OCI-LY1 (cell line): ENCODE measurements at regions not wholly inside any gene's neighbourhood (a gene's known extent, or its start where the extent isn't known, plus 50 kb on each side); places are given as distances from the start of the nearest gene placed in this dataset.

Experiments used
- H2AFZ ChIP-seq: fragments of 200-600 bp; sonication (generic), shearing (Covaris generic); 2 replicates; pipeline ENCODE4 v1.6.0; 2014; ENCODE audit warnings: antibody characterized with exemption, mild to moderate bottlenecking, low read length
- H3F3A ChIP-seq: fragments of 200-600 bp; sonication (generic), shearing (Covaris generic); 2 replicates; pipeline ENCODE4 v1.6.0; 2014; ENCODE audit warnings: mild to moderate bottlenecking, antibody characterized with exemption, low read length, moderate library complexity; ENCODE audit not compliant: insufficient read depth
- H3K27ac ChIP-seq: fragments of 200-600 bp; sonication (generic); 2 replicates; pipeline ENCODE4 v1.5.1; 2014; ENCODE audit warnings: low read length, mixed run types, mild to moderate bottlenecking, low read depth; ENCODE audit not compliant: poor library complexity, severe bottlenecking
- H3K27me3 ChIP-seq: fragments of 200-600 bp; sonication (generic); 2 replicates; pipeline ENCODE4 v1.6.0; 2014; ENCODE audit warnings: antibody characterized with exemption, mild to moderate bottlenecking, low read length, moderate library complexity; ENCODE audit not compliant: insufficient read depth
- H3K36me3 ChIP-seq: fragments of 200-600 bp; sonication (generic); 2 replicates; pipeline ENCODE4 v1.6.1; 2014; ENCODE audit warnings: mild to moderate bottlenecking, antibody characterized with exemption, low read length, moderate library complexity, mixed read lengths; ENCODE audit not compliant: insufficient read depth
- H3K4me1 ChIP-seq: fragments of 200-600 bp; sonication (generic); 2 replicates; pipeline ENCODE4 v1.5.1; 2014; ENCODE audit warnings: mild to moderate bottlenecking, low read length, moderate library complexity; ENCODE audit not compliant: insufficient read depth, severe bottlenecking
- H3K4me2 ChIP-seq: fragments of 200-600 bp; sonication (generic), shearing (Covaris generic); 2 replicates; pipeline ENCODE4 v1.6.1; 2014; ENCODE audit warnings: low read length
- H3K4me3 ChIP-seq: fragments of 200-600 bp; sonication (generic); 2 replicates; pipeline ENCODE4 v1.5.1; 2014; ENCODE audit warnings: low read length, low read depth, mild to moderate bottlenecking, mixed read lengths; ENCODE audit not compliant: poor library complexity, severe bottlenecking
- H3K79me2 ChIP-seq: fragments of 200-600 bp; shearing (Covaris generic); 2 replicates; pipeline ENCODE4 v1.6.1; 2016; ENCODE audit warnings: mixed run types, low read length, mixed read lengths; ENCODE audit not compliant: insufficient read depth
- H3K9ac ChIP-seq: fragments of 200-600 bp; sonication (generic), shearing (Covaris generic); 2 replicates; pipeline ENCODE4 v1.6.1; 2014; ENCODE audit warnings: mild to moderate bottlenecking, low read length, mixed read lengths
- H3K9me2 ChIP-seq: fragments of 200-600 bp; sonication (generic), shearing (Covaris generic); 2 replicates; pipeline ENCODE4 v1.6.1; 2014; ENCODE audit warnings: low read depth, mild to moderate bottlenecking, low read length, mixed read lengths
- H3K9me3 ChIP-seq: fragments of 200-600 bp; shearing (Covaris generic); 2 replicates; pipeline ENCODE4 v1.6.1; 2014; ENCODE audit warnings: low read length, mixed read lengths
- H4K20me1 ChIP-seq: fragments of 200-600 bp; sonication (generic), shearing (Covaris generic); 2 replicates; pipeline ENCODE4 v1.6.0; 2016; ENCODE audit warnings: mild to moderate bottlenecking, low read length; ENCODE audit not compliant: insufficient read depth
- CTCF ChIP-seq: fragments of 200-600 bp; sonication (generic), shearing (Covaris generic); IDR thresholded peaks from 2 replicates; pipeline ENCODE4 v1.5.1; 2017; ENCODE audit warnings: mild to moderate bottlenecking, antibody characterized with exemption, low read length, moderate library complexity, mixed read lengths
- EZH2 ChIP-seq: fragments of 200-600 bp; sonication (generic), shearing (Covaris generic); IDR thresholded peaks from 2 replicates; pipeline ENCODE4 v1.8.0; 2017; ENCODE audit warnings: borderline replicate concordance, mixed run types, mild to moderate bottlenecking, antibody characterized with exemption, low read length, moderate library complexity, mixed read lengths

GRCh38 chr1:30409476-30410152 lies 313.8 kb downstream of the MATN1 start:
- H3F3A ChIP-seq: no peaks in the 10 kb centered on the region
- no peak overlapping the region for H3K27ac ChIP-seq
- no peaks in the 10 kb centered on the region for H3K79me2 ChIP-seq
- H4K20me1 ChIP-seq: no peaks in the 10 kb centered on the region
- H3K9me3 ChIP-seq: no peaks in the 10 kb centered on the region
- H3K9ac ChIP-seq: no peak overlapping the region
- H3K4me1 ChIP-seq: no peaks in the 10 kb centered on the region
- H2AFZ ChIP-seq: no peak overlapping the region
- no peak for TF ChIP-seq CTCF
- no peak for TF ChIP-seq EZH2
- no peaks in the 10 kb centered on the region for H3K27me3 ChIP-seq
- H3K9me2 ChIP-seq: no peaks in the 10 kb centered on the region
- H3K4me3 ChIP-seq: no peak overlapping the region
- no peaks in the 10 kb centered on the region for H3K36me3 ChIP-seq
- H3K4me2 ChIP-seq: no peak overlapping the region

- no peaks in the 10 kb centered on the region for H3K9me2 ChIP-seq
- H2AFZ ChIP-seq: no peak overlapping the region
- no peaks in the 10 kb centered on the region for H3K79me2 ChIP-seq
These were observed 315.4 kb downstream of the MATN1 start for GRCh38 chr1:30407865-30408580.

More at GRCh38 chr1:30407865-30408580, 315.4 kb downstream of the MATN1 start:
- Histone ChIP-seq H3K4me3 (no peak overlapping the region), H3K27ac (no peak overlapping the region), H3F3A (no peaks in the 10 kb centered on the region), H3K9ac (no peak overlapping the region), H3K27me3 (no peaks in the 10 kb centered on the region), H3K4me1 (no peaks in the 10 kb centered on the region), H3K9me3 (no peaks in the 10 kb centered on the region), H3K36me3 (no peaks in the 10 kb centered on the region), H4K20me1 (no peaks in the 10 kb centered on the region), H3K4me2 (no peak overlapping the region)
- TF ChIP-seq EZH2 (no peak), CTCF (no peak)
